GM03348 (cell line): ENCODE measurements at regions not wholly inside any gene's neighbourhood (a gene's known extent, or its start where the extent isn't known, plus 50 kb on each side); places are given as distances from the start of the nearest gene placed in this dataset.

Experiments
- DNase-seq: peaks from one replicate; pipeline ENCODE4 v3.0.0; 2012; ENCODE audit warnings: low spot score

GRCh38 chr6:146886587-146887446 is 288.0 kb downstream of the ADGB start:
- DNase-seq, result no peak

GRCh38 chr6:146887447-146888077 is 288.8 kb downstream of the ADGB start:
- no peak for DNase-seq

GRCh38 chr6:146889303-146889702 is 290.5 kb downstream of the ADGB start:
- no peak for DNase-seq

- no peak for DNase-seq
Measured at GRCh38 chr6:146890172-146890571, 291.4 kb downstream of the ADGB start.

GRCh38 chr6:146890644-146891434 is 292.1 kb downstream of the ADGB start:
- DNase-seq, result no peak

- no peak for DNase-seq
Measured at GRCh38 chr6:146891615-146892265, 293.0 kb downstream of the ADGB start.

GRCh38 chr6:146892283-146892612 is 293.5 kb downstream of the ADGB start:
- no peak for DNase-seq

GRCh38 chr6:146892613-146893401 is 294.0 kb downstream of the ADGB start:
- peak; percentile 86 for DNase-seq

GRCh38 chr6:146893690-146894089 is 294.9 kb downstream of the ADGB start:
- DNase-seq, result no peak

- no peak for DNase-seq
Measured at GRCh38 chr6:146894624-146895023, 295.9 kb downstream of the ADGB start.

GRCh38 chr6:146895101-146895771 is 296.5 kb downstream of the ADGB start:
- DNase-seq, result no peak

GRCh38 chr6:146895772-146896061 is 296.9 kb downstream of the ADGB start:
- no peak for DNase-seq

GRCh38 chr6:146896062-146896813 is 297.5 kb downstream of the ADGB start:
- DNase-seq, result no peak

GRCh38 chr6:146896960-146897701 is 298.4 kb downstream of the ADGB start:
- DNase-seq, result no peak

GRCh38 chr6:146898069-146898887 is 299.5 kb downstream of the ADGB start:
- no peak for DNase-seq

GRCh38 chr6:146898888-146899227 is 300.1 kb downstream of the ADGB start:
- no peak for DNase-seq

GRCh38 chr6:146901940-146902816 is 302.0 kb upstream of the STXBP5 start:
- DNase-seq, result no peak

GRCh38 chr6:146902846-146903245 is 301.4 kb upstream of the STXBP5 start:
- no peak for DNase-seq
